ENCODE measurements at regions not wholly inside any gene's neighbourhood (a gene's known extent, or its start where the extent isn't known, plus 50 kb on each side); places are given as distances from the start of the nearest gene placed in this dataset.

DNA sequence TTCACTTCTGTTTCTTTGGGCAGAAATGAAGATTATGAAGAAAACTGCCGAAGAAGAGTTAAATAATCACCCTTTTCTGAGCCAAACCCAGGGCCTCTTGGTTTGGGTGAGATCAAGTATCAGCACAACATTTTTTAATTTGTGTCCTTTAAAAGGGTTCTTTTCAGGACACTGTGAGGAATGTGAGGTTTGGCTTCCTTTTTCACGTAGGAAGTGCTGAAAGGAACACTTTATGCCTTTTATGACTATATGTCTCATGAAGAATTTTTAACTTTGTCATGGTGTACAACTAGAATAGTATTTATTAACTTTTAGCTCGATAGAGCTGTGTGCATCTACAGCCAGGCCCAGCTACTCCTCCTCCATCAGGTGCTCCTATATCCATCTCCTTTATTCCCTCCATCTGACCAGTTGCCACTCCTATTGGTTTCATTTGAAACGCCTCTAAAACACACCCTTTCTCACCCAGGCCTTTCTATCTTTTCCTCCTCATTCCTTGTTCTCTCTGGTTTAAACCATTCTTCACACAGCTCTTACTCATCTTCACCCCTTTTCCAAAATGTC lies 103.6 kb upstream of the LRIG3 start:
- Histone ChIP-seq H3K27ac (ENCODE audit: poor library complexity, severe bottlenecking) (no peak overlapping the region), H3K9me3 (ENCODE audit: severe bottlenecking) (no peaks in the 10 kb centered on the region), H3K27me3 (ENCODE audit: insufficient read depth, poor library complexity, severe bottlenecking) (no peaks in the 10 kb centered on the region), H3K4me1 (ENCODE audit: insufficient read depth, poor library complexity, severe bottlenecking) (no peaks in the 10 kb centered on the region), H3K4me3 (ENCODE audit: severe bottlenecking) (no peak overlapping the region), H3K36me3 (ENCODE audit: low read depth) (no peaks in the 10 kb centered on the region)
- DNase-seq (ENCODE audit: low spot score) (no peak), ATAC-seq (ENCODE audit: low read depth) (no peak)
- TF ChIP-seq, protein P1, sequence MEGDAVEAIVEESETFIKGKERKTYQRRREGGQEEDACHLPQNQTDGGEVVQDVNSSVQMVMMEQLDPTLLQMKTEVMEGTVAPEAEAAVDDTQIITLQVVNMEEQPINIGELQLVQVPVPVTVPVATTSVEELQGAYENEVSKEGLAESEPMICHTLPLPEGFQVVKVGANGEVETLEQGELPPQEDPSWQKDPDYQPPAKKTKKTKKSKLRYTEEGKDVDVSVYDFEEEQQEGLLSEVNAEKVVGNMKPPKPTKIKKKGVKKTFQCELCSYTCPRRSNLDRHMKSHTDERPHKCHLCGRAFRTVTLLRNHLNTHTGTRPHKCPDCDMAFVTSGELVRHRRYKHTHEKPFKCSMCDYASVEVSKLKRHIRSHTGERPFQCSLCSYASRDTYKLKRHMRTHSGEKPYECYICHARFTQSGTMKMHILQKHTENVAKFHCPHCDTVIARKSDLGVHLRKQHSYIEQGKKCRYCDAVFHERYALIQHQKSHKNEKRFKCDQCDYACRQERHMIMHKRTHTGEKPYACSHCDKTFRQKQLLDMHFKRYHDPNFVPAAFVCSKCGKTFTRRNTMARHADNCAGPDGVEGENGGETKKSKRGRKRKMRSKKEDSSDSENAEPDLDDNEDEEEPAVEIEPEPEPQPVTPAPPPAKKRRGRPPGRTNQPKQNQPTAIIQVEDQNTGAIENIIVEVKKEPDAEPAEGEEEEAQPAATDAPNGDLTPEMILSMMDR (IDR thresholded peaks at IDR 0.05; ENCODE audit: poor library complexity, severe bottlenecking), result no peak

DNA sequence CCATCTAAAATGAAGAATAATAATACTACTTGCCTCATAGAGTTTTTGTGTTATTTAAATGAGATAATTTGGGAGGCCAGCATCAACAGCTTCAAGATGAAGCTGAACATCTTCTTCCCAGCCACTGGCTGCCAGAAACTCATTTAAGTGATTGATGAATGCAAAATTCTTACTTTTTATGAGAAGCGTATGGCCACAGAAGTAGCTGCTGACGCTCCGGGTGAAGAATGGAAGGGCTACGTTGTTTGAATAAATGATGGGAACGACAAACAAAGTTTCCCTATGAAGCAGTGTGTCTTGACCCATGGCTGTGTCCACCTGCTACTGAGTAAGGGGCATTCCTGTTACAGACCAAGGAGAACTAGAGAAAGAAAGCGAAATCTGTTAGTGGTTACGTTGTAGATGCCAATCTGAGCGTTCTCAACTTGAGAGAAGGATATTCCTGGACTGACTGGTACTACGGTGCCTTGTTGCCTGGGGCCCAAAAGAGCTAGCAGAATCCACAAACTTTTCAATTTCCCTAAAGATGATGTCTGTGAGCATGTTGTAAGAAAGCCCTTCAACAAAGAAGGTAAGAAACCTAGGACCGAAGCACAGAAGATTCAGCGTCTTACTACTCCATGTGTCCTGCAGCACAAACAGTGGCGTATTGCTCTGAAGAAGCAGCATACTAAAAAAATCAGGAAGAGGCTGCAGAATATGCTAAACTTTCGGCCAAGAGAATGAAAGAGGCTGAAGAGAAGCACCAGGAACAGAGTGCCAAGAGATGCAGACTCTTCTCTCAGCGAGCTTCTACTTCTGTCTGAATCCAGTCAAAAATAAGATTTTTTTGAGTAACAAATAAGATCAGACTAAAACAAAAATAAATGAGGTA lies 100.0 kb upstream of the LRIG3 start:
- Histone ChIP-seq H3K27me3 (ENCODE audit: insufficient read depth, poor library complexity, severe bottlenecking) (no peaks in the 10 kb centered on the region), H3K4me3 (ENCODE audit: severe bottlenecking) (no peak overlapping the region), H3K4me1 (ENCODE audit: insufficient read depth, poor library complexity, severe bottlenecking) (no peaks in the 10 kb centered on the region), H3K36me3 (ENCODE audit: low read depth) (no peaks in the 10 kb centered on the region), H3K9me3 (ENCODE audit: severe bottlenecking) (no peaks in the 10 kb centered on the region), H3K27ac (ENCODE audit: poor library complexity, severe bottlenecking) (no peak overlapping the region)
- TF ChIP-seq, protein P1 (IDR thresholded peaks at IDR 0.05; ENCODE audit: poor library complexity, severe bottlenecking), result no peak
- ATAC-seq (ENCODE audit: low read depth) (no peak), DNase-seq (ENCODE audit: low spot score) (no peak)

DNA sequence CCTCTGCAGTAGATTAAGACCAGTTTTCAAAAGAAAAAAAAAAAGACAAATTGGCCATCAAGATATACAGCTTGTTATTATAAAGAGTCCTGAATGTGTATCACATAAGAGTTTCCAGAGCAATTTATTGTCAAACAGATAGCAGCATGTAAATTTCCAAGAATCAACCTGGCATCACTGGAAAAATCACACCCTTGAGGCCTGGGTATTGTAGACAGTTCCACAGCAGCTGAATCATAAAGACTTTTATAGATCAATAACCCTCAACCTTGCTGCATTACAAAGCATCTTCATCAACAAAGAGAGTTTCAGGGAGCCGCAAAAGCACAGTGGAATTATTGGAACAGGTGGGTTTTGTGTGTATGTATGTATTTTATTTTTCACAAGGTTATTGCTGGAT lies 94.6 kb upstream of the LRIG3 start:
- no peak for ATAC-seq (ENCODE audit: low read depth)
- no peaks in the 10 kb centered on the region for H3K36me3 ChIP-seq (ENCODE audit: low read depth)

DNA sequence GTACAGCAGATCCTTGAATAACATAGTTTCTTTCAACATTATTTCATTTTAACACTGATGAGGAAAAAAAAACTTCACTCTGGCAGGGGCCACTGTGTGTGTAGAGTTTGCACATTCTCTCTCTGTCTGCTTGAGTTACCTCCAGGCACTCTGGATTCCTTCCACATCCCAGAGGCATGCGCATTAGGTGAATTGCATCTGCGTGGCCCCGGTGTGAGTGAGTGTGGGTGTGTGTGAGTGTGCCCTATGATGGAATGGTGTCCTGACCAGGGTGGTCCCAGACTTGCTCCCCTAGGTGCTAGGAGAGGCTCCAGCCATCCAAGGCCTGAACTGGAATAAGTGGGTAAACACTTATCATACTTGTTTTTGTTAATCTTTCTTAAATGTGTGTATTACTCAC lies 90.6 kb upstream of the LRIG3 start:
- ATAC-seq (ENCODE audit: low read depth) (no peak), DNase-seq (ENCODE audit: low spot score) (no peak)
- TF ChIP-seq, protein P1 (IDR thresholded peaks at IDR 0.05; ENCODE audit: poor library complexity, severe bottlenecking), result no peak
- H3K4me3 ChIP-seq (ENCODE audit: severe bottlenecking), result no peak overlapping the region
- no peaks in the 10 kb centered on the region for H3K4me1 ChIP-seq (ENCODE audit: insufficient read depth, poor library complexity, severe bottlenecking)
- no peaks in the 10 kb centered on the region for H3K27me3 ChIP-seq (ENCODE audit: insufficient read depth, poor library complexity, severe bottlenecking)
- H3K27ac ChIP-seq (ENCODE audit: poor library complexity, severe bottlenecking), result no peak overlapping the region
- no peaks in the 10 kb centered on the region for H3K36me3 ChIP-seq (ENCODE audit: low read depth)
- H3K9me3 ChIP-seq (ENCODE audit: severe bottlenecking), result no peaks in the 10 kb centered on the region

More for the DNA sequence above, 94.6 kb upstream of the LRIG3 start:
- no peak overlapping the region for H3K4me3 ChIP-seq (ENCODE audit: severe bottlenecking)
- TF ChIP-seq, protein P1 (IDR thresholded peaks at IDR 0.05; ENCODE audit: poor library complexity, severe bottlenecking), result no peak
- H3K27ac ChIP-seq (ENCODE audit: poor library complexity, severe bottlenecking), result no peak overlapping the region
- no peak for DNase-seq (ENCODE audit: low spot score)
- H3K27me3 ChIP-seq (ENCODE audit: insufficient read depth, poor library complexity, severe bottlenecking), result no peaks in the 10 kb centered on the region
- H3K4me1 ChIP-seq (ENCODE audit: insufficient read depth, poor library complexity, severe bottlenecking), result no peaks in the 10 kb centered on the region
- H3K9me3 ChIP-seq (ENCODE audit: severe bottlenecking), result no peaks in the 10 kb centered on the region

DNA sequence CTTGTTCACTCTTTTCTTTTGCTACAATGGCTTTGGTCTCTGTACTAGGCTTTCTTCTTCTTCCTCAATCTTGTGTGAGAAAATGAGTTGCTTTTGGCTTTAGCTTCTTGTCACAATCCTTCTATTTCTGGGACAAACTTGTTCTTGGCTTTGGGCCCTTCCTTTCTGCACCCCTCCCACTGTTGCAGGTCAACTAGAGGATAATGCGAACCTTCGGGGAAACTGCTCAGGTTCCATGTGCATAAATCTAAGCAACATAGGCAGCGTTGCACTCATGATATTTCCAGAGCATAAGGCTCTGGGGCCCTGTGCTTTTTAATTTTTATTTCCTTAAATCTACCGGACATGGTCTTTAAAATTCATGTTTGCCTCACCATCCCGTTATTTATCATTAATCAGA lies 89.8 kb upstream of the LRIG3 start:
- TF ChIP-seq, protein P1 (IDR thresholded peaks at IDR 0.05; ENCODE audit: poor library complexity, severe bottlenecking), result no peak
- no peaks in the 10 kb centered on the region for H3K27me3 ChIP-seq (ENCODE audit: insufficient read depth, poor library complexity, severe bottlenecking)
- no peak for ATAC-seq (ENCODE audit: low read depth)
- H3K36me3 ChIP-seq (ENCODE audit: low read depth), result no peaks in the 10 kb centered on the region
- H3K4me1 ChIP-seq (ENCODE audit: insufficient read depth, poor library complexity, severe bottlenecking), result no peaks in the 10 kb centered on the region
- no peak overlapping the region for H3K4me3 ChIP-seq (ENCODE audit: severe bottlenecking)
- no peak overlapping the region for H3K27ac ChIP-seq (ENCODE audit: poor library complexity, severe bottlenecking)
- no peak for DNase-seq (ENCODE audit: low spot score)
- no peaks in the 10 kb centered on the region for H3K9me3 ChIP-seq (ENCODE audit: severe bottlenecking)
